ENCODE measurements at regions not wholly inside any gene's neighbourhood (a gene's known extent, or its start where the extent isn't known, plus 50 kb on each side); places are given as distances from the start of the nearest gene placed in this dataset.
"Not testable (repeated sequence)": the region's sequence is repeated elsewhere in the genome, so short reads cannot be mapped to it uniquely, and the experiment has no call there.

GRCh38 chr14:83297361-83297760 lies 1763.7 kb upstream of the SEL1L start:
- no peaks in the 10 kb centered on the region; the same call in 2 of the 3 replicates for H3K9me3 Mint-ChIP-seq
- Histone ChIP-seq H3K4me3 (no peak overlapping the region), H3K9me2 (ENCODE audit: insufficient read depth) (no peaks in the 10 kb centered on the region), H2AFZ (no peak overlapping the region), H3K27me3 (ENCODE audit: insufficient read depth) (no peaks in the 10 kb centered on the region), H3K36me3 (ENCODE audit: insufficient read depth) (no peaks in the 10 kb centered on the region), H4K20me1 (replicated peaks; ENCODE audit: insufficient read depth) (no peaks in the 10 kb centered on the region), H3K79me2 (replicated peaks; ENCODE audit: insufficient read depth) (no peaks in the 10 kb centered on the region), H3K27ac (ENCODE audit: low read depth) (no peak overlapping the region), H3F3A (replicated peaks; ENCODE audit: low read depth) (no peaks in the 10 kb centered on the region), H3K4me2 (no peak overlapping the region), H3K4me1 (ENCODE audit: insufficient read depth) (no peaks in the 10 kb centered on the region)
- TF ChIP-seq NANOG (IDR thresholded peaks at IDR 0.05; ENCODE audit: borderline replicate concordance), result no peak
- no peak for TF ChIP-seq ZNF331 (CRISPR knock-in tag; IDR thresholded peaks at IDR 0.05; ENCODE audit: low read depth)
- no peak for TF ChIP-seq STAT1 (IDR thresholded peaks at IDR 0.05; ENCODE audit: unreplicated experiment)
- H3K27me3 Mint-ChIP-seq (ENCODE audit: insufficient read depth, low read depth, poor library complexity), result no peaks in the 10 kb centered on the region
- DNase-seq (ENCODE audit: low spot score) (no peak), ATAC-seq (no peak)
- no peak overlapping the region for H3K4me3 Mint-ChIP-seq
- no peaks in the 10 kb centered on the region for H3K36me3 Mint-ChIP-seq (ENCODE audit: low read depth)
- H3K27ac Mint-ChIP-seq, result no peak overlapping the region
- H3K4me1 Mint-ChIP-seq, result peaks cover 3% of the 10 kb centered on the region

GRCh38 chr14:83298016-83298415 lies 1764.4 kb upstream of the SEL1L start:
- ATAC-seq; H3K4me3 Mint-ChIP-seq; H3K4me1 Mint-ChIP-seq; H2AFZ ChIP-seq; H3K4me3 ChIP-seq; H3K27ac ChIP-seq (ENCODE audit: low read depth); H3K4me2 ChIP-seq; H3K27me3 Mint-ChIP-seq (ENCODE audit: insufficient read depth, low read depth, poor library complexity); H3F3A ChIP-seq (replicated peaks; ENCODE audit: low read depth); H3K36me3 ChIP-seq (ENCODE audit: insufficient read depth); DNase-seq (ENCODE audit: low spot score); H3K79me2 ChIP-seq (replicated peaks; ENCODE audit: insufficient read depth); H3K27me3 ChIP-seq (ENCODE audit: insufficient read depth); H3K9me3 Mint-ChIP-seq; H3K36me3 Mint-ChIP-seq (ENCODE audit: low read depth); H3K27ac Mint-ChIP-seq; H3K9me2 ChIP-seq (ENCODE audit: insufficient read depth); H4K20me1 ChIP-seq (replicated peaks; ENCODE audit: insufficient read depth); H3K4me1 ChIP-seq (ENCODE audit: insufficient read depth): not testable (repeated sequence)

- Histone ChIP-seq H3K79me2 (replicated peaks; ENCODE audit: insufficient read depth) (no peaks in the 10 kb centered on the region), H3K27me3 (ENCODE audit: insufficient read depth) (no peaks in the 10 kb centered on the region), H3F3A (replicated peaks; ENCODE audit: low read depth) (no peaks in the 10 kb centered on the region), H3K4me3 (no peak overlapping the region), H3K9me2 (ENCODE audit: insufficient read depth) (no peaks in the 10 kb centered on the region), H3K4me1 (ENCODE audit: insufficient read depth) (no peaks in the 10 kb centered on the region), H3K36me3 (ENCODE audit: insufficient read depth) (no peaks in the 10 kb centered on the region), H4K20me1 (replicated peaks; ENCODE audit: insufficient read depth) (no peaks in the 10 kb centered on the region), H3K27ac (ENCODE audit: low read depth) (no peak overlapping the region), H3K4me2 (no peak overlapping the region), H2AFZ (no peak overlapping the region)
- Mint-ChIP-seq H3K9me3 (no peaks in the 10 kb centered on the region; the same call in 2 of the 3 replicates), H3K27me3 (ENCODE audit: insufficient read depth, low read depth, poor library complexity) (no peaks in the 10 kb centered on the region), H3K4me1 (peaks cover 3% of the 10 kb centered on the region; the same call in 2 of the 3 replicates), H3K36me3 (ENCODE audit: low read depth) (no peaks in the 10 kb centered on the region), H3K27ac (no peak overlapping the region), H3K4me3 (no peak overlapping the region)
- TF ChIP-seq JUNB (IDR thresholded peaks at IDR 0.05; ENCODE audit: unreplicated experiment) (no peak), CTCF (conservative IDR thresholded peaks at IDR 0.05; ENCODE audit: low read depth in 2 of 2) (peak; percentile 80 to 90)
- ATAC-seq (no peak), DNase-seq (ENCODE audit: low spot score) (peak; percentile 47)
Observed at GRCh38 chr14:83300476-83301064, 1766.9 kb upstream of the SEL1L start.

Data from GM23338 (cell line).